Lung microvascular endothelial cell (primary cell): ENCODE measurements at regions not wholly inside any gene's neighbourhood (a gene's known extent, or its start where the extent isn't known, plus 50 kb on each side); places are given as distances from the start of the nearest gene placed in this dataset.

ENCODE experiments used
- DNase-seq, 2 donors: peaks; one replicate each; pipeline versions ENCODE4 v3.0.0 to v3.0.0-alpha.2; 2010; ENCODE audit warnings: low read depth in 2 of 2

DNA sequence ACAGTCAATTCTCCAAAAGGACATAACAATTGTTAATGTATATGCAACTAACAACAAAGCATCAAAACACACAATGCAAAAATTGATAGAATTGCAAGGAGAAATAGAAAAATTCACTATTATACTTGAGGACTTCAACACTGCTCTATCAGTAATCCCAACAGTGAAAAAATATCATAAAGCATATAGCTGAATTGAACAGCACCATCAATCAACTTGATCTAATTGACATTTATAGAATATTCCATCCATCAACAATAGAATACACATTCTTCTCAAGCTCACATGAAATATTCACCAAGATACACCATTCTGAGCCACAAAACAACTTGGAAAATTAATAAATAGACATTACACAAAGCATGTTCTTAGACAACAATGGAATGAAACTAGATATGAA, 60.1 kb upstream of the ASXL3 start:
- DNase-seq, result no peak

DNA sequence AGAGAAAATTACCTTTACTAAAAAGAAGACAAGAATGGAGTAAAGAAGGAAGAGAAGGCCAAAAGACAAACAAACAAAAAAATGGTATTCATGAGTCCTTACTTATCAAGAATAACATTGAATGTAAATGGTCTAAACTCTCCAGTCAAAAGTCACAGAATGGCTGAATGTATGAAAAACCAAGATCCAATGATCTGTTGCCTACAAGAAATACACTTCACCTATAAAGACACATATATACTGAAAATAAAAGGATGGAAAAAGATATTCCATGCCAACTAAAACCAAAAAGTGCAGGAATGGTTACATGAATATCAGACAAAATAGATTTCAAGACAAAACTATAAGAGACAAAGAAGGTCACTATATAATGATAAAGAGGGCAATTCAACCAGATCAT, 65.0 kb upstream of the ASXL3 start:
- no peak for DNase-seq

DNA sequence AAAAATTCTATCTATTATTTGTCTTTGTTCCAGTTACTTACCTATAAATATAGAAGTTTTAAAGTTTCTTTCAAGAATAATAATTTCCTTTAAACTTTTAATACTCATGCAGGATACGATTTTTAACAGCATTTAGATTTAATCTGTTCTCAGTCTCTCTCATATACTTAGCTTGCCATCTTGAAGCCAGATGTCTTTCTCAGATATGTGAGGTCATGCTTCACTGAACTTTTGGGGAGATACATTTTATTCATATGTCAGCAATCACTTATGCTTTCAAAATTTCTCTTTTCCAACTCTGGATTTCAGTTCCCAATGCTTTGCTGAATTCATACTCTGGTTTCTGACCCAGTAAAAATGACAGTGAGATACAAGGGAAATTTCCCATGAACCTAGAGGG, 66.5 kb upstream of the CCDC178 start:
- no peak for DNase-seq

DNA sequence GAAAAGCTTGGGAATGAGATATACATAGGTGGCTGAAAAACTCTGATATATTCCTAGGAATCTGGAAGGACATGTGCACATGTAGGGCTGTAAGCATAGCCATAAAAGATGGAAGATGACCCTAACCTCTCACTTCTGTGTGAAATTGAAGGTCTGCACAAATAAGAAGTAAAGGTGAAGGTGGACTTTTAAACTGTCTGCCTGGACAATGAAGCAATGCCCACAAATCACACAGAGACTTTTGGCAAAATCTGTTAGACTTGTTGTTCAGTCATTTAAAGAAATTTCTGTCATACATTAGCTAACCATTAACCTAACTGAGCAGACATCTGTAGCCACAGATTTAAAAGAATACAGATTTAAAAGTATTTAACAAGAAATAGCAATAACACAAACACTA, 65.3 kb upstream of the CCDC178 start:
- DNase-seq, result no peak

DNA sequence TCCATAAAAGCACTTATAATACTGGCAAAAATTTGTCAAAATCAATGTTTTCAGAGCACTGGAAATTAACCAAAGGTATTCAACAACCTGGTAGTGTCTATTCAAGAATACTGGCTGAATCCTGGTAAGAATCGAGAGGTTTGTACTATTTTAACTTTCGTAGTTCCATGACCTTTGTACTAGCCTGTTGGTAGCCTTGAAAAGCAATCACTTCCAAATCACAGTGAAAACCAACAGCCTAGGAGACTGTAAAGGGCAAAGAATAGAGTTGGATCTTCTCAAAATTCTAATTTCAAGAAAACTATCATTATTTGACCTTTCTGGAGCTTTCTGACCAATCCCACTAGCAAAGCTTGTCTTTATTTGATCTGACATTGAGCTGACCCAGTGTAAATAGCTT, 64.8 kb upstream of the CCDC178 start:
- DNase-seq, result no peak

DNA sequence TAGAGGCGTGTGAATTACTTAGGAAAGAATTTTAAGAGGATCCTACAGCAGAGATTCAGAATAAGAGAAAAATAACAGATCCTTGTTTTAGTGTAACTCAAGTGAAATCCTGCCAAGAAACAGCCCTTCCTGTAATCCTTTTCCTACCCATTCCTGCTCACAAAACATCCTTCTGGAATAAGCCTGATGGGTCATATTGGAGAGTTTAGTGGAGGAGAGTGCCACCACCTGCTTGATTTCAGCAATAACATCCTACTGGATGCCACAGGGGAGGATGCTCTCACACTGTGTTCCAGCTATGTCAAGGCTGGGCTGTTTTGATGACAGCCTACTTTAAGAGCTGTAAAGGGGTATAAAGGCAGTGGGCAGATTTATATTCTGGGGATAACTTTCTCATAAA, 54.8 kb upstream of the CCDC178 start:
- DNase-seq, result peak; percentile 16 to 42
